Sigmoid colon (tissue), 6 donors: ENCODE measurements at regions not wholly inside any gene's neighbourhood (a gene's known extent, or its start where the extent isn't known, plus 50 kb on each side); places are given as distances from the start of the nearest gene placed in this dataset.

Source experiments
- DNase-seq: peaks from one replicate; pipeline ENCODE4 v3.0.0-alpha.2; 2019
- H3K27ac ChIP-seq, 4 donors: fragments of 200-600 bp; sonication (generic); one replicate each; pipeline ENCODE4 v1.5.1; 2016 to 2019; ENCODE audit warnings: mild to moderate bottlenecking in 1 of 4
- H3K27me3 ChIP-seq, 3 donors: fragments of 200-600 bp; sonication (generic); one replicate each; pipeline ENCODE4 v1.5.1; 2019; ENCODE audit warnings: mild to moderate bottlenecking in 1 of 3
- H3K36me3 ChIP-seq, 4 donors: fragments of 200-600 bp; sonication (generic); one replicate each; pipeline ENCODE4 v1.5.1; 2016 to 2019
- H3K4me1 ChIP-seq, 4 donors: fragments of 200-600 bp; sonication (generic); one replicate each; pipeline ENCODE4 v1.5.1; 2017 to 2019
- H3K4me3 ChIP-seq, 4 donors: fragments of 200-600 bp; sonication (generic); one replicate each; pipeline ENCODE4 v1.5.1; 2017 to 2019; ENCODE audit warnings: mild to moderate bottlenecking in 2 of 4, moderate library complexity in 1 of 4
- H3K9me3 ChIP-seq, 4 donors: fragments of 200-600 bp in 3 of 4; sonication (generic) in 3 of 4; one replicate each; pipeline versions ENCODE4 v1.5.1 to v1.6.1; 2013 to 2019
- EP300 ChIP-seq, 4 donors: sonication (generic); formaldehyde crosslinking; IDR thresholded peaks; one replicate each; pipeline ENCODE4 v1.6.1; 2017; ENCODE audit warnings: antibody characterized with exemption in 4 of 4
- POLR2A ChIP-seq, 2 donors: fragments of 450-650 bp; IDR thresholded peaks; one replicate each; pipeline ENCODE4 v1.6.1; 2016; ENCODE audit warnings: antibody characterized with exemption in 2 of 2, mild to moderate bottlenecking in 2 of 2, moderate library complexity in 2 of 2
- POLR2AphosphoS5 ChIP-seq, 4 donors: sonication (generic); formaldehyde crosslinking; IDR thresholded peaks; one replicate each; pipeline ENCODE4 v1.6.1; 2017; ENCODE audit warnings: antibody characterized with exemption in 4 of 4
- WGBS, 2 donors: extraction: QIAGEN DNeasy Blood & Tissue Kit; methylation state at CpG; one replicate each; pipeline ENCODE4 v1.1.7; 2013; 5-methylcytosine and 5-hydroxymethylcytosine counted together
- intact Hi-C: fragments of 100-400 bp; cut with DNase I; formaldehyde crosslinking; loops from one replicate; pipeline ENCODE4 v1.15.1; 2023
- TF ChIP-seq, protein P1 (sequence below), 4 experiments: fragments of 450-650 bp in 3 of 4; fragments of 200-600 bp in 1 of 4; IDR thresholded peaks; one replicate each; pipeline ENCODE4 v1.5.1; 2016 to 2019; ENCODE audit warnings: antibody characterized with exemption in 4 of 4, mild to moderate bottlenecking in 3 of 4, moderate library complexity in 2 of 4
- donor health status: healthy with polysubstance abuse.
- donor health status: healthy.

DNA sequence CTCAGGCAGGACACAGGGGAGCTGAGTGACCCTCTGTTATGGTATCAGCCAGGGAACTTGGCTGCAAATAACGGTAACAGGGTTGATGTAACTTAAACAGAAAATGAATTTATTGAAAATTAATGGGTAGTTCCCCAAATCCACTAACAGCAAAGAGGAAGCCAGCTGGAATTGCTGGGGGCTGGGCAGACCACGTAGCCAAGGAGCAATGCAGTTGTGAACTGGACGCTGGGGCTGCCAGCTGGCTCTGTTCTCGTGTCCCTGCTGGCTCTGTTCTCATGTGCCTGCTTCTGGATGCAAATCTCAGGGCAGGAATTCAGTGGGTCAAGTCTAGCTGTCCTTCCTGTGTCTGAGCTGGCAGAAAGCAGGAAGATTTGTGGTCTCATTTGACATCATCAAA lies 1383.3 kb upstream of the TMEM132C start:
- Histone ChIP-seq H3K4me1 (peaks cover 0 to 13% (median 0%) of the 10 kb centered on the region in 4 donors), H3K27me3 (no peaks in the 10 kb centered on the region), H3K4me3 (no peak overlapping the region), H3K27ac (no peak overlapping the region), H3K36me3 (no peaks in the 10 kb centered on the region), H3K9me3 (no peaks in the 10 kb centered on the region)
- 16 to 29% methylated on average over 4 of the region's 4 CpGs for WGBS, 2 donors
- TF ChIP-seq EP300 (IDR thresholded peaks at IDR 0.05) (no peak), POLR2A (IDR thresholded peaks at IDR 0.05) (no peak), POLR2AphosphoS5 (IDR thresholded peaks at IDR 0.05) (no peak)
- TF ChIP-seq, protein P1, sequence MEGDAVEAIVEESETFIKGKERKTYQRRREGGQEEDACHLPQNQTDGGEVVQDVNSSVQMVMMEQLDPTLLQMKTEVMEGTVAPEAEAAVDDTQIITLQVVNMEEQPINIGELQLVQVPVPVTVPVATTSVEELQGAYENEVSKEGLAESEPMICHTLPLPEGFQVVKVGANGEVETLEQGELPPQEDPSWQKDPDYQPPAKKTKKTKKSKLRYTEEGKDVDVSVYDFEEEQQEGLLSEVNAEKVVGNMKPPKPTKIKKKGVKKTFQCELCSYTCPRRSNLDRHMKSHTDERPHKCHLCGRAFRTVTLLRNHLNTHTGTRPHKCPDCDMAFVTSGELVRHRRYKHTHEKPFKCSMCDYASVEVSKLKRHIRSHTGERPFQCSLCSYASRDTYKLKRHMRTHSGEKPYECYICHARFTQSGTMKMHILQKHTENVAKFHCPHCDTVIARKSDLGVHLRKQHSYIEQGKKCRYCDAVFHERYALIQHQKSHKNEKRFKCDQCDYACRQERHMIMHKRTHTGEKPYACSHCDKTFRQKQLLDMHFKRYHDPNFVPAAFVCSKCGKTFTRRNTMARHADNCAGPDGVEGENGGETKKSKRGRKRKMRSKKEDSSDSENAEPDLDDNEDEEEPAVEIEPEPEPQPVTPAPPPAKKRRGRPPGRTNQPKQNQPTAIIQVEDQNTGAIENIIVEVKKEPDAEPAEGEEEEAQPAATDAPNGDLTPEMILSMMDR (IDR thresholded peaks at IDR 0.05), result no peak
- no peak for DNase-seq
- intact Hi-C loops, result no loop called here

DNA sequence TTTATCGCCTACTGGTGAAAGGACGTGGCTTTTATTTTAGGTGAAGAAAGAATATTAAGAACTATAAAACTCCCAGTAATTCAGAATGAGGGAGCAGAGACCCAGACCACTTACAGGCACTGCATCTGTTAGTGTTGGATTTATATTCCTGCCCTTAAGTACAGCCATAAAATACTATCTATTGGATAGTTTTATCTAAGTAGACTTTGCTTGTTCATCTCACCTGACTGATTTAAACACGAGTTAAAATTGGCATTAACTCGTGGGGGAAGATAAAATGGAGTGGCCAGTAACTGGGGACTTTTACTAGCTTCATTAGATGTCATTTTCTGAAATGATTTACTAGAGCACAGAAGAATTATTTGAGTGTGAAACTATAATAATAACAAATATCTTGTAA lies 1377.5 kb upstream of the TMEM132C start:
- Histone ChIP-seq H3K27ac (no peak overlapping the region), H3K4me1 (no peaks in the 10 kb centered on the region), H3K4me3 (no peak overlapping the region), H3K36me3 (no peaks in the 10 kb centered on the region), H3K9me3 (peaks cover 0 to 3% (median 0%) of the 10 kb centered on the region in 4 donors), H3K27me3 (no peaks in the 10 kb centered on the region)
- DNase-seq, result no peak
- TF ChIP-seq POLR2AphosphoS5 (IDR thresholded peaks at IDR 0.05), result no peak
- TF ChIP-seq, protein P1 (IDR thresholded peaks at IDR 0.05), result no peak
- no peak for TF ChIP-seq EP300 (IDR thresholded peaks at IDR 0.05)
- 40 to 65% methylated on average over 4 of the region's 4 CpGs for WGBS, 2 donors
- intact Hi-C loops, result no loop called here

DNA sequence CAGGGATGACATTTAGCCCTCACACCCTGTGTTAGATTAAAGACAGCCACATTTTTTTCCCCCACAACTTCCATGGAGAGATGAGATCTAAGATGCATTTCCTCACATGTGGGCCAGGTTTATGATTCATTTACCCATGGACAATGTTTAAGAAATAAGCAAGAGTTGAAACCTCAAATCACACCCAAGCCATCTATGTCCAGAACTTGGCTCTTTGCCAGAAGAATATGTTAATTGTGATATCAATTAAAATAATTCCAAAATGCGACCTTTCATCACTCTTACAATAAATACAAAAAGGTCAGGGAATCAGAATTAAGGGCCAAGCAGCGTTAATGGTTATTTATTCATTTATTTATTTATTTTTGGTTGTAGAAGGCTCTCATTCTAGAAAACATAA lies 1376.9 kb upstream of the TMEM132C start:
- DNase-seq, result no peak
- intact Hi-C loops, result no loop called here
- WGBS, 2 donors, result 70 to 81% methylated on average over 2 of the region's 2 CpGs

DNA sequence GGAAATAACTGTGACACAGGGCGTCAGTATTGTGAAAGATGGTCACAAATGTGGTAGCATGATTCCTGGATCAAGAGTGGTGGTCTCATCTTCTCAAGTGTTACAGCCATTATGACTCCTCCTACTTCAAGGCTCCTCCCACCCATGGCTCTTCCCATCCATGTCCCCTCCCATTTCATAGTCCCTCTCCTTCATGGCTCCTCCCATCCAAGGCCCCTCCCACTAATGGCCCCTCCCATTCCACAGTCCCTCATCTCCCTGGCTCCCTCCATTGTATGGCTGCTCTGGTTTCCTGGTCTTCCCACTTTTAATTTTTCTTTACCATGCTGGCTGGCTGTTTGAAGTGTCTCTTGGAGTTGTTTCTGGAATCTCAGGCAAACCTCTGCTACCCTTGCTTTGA lies 1375.2 kb upstream of the TMEM132C start:
- Histone ChIP-seq H3K36me3 (no peaks in the 10 kb centered on the region), H3K27me3 (no peaks in the 10 kb centered on the region), H3K9me3 (peaks cover 0 to 3% (median 0%) of the 10 kb centered on the region in 4 donors), H3K27ac (no peak overlapping the region), H3K4me3 (no peak overlapping the region), H3K4me1 (no peaks in the 10 kb centered on the region)
- TF ChIP-seq EP300 (IDR thresholded peaks at IDR 0.05) (no peak), POLR2AphosphoS5 (IDR thresholded peaks at IDR 0.05) (no peak), POLR2A (IDR thresholded peaks at IDR 0.05) (no peak)
- TF ChIP-seq, protein P1 (IDR thresholded peaks at IDR 0.05), result no peak
- 93 to 97% methylated on average over 1 of the region's 1 CpG for WGBS, 2 donors
- intact Hi-C loops, result no loop called here
- no peak for DNase-seq

More for the DNA sequence above, 1376.9 kb upstream of the TMEM132C start:
- no peaks in the 10 kb centered on the region for H3K27me3 ChIP-seq
- no peak overlapping the region for H3K4me3 ChIP-seq
- no peak overlapping the region for H3K27ac ChIP-seq
- H3K4me1 ChIP-seq, result no peaks in the 10 kb centered on the region
- peaks cover 0 to 3% (median 0%) of the 10 kb centered on the region in 4 donors for H3K9me3 ChIP-seq
- H3K36me3 ChIP-seq, result no peaks in the 10 kb centered on the region
- no peak for TF ChIP-seq EP300 (IDR thresholded peaks at IDR 0.05)
- TF ChIP-seq, protein P1 (IDR thresholded peaks at IDR 0.05), result no peak
- TF ChIP-seq POLR2AphosphoS5 (IDR thresholded peaks at IDR 0.05), result no peak
- no peak for TF ChIP-seq POLR2A (IDR thresholded peaks at IDR 0.05)
